ENCODE measurements at regions not wholly inside any gene's neighbourhood (a gene's known extent, or its start where the extent isn't known, plus 50 kb on each side); places are given as distances from the start of the nearest gene placed in this dataset.

DNA sequence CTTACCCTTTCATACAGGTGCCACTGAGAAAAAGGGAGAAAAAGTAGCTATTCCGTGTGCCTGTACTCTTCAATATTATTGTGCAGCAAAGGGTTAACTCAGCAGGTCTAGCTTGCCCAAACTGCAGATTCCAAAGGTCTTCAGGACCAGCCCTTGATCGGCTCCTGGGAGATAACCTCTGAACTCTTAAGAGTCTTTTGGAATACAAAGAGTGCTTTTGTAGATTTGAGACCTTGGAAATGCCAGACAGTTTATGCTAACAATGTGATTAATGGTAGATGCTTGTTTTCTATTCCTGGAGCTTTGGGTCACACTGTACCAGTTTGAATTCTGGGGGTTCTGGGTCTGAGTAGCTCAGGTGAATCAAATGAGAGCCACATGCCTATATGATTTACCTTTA lies 844.7 kb upstream of the MIR17HG start:
- TF ChIP-seq CTCF (conservative IDR thresholded peaks at IDR 0.05) (no peak), EZH2 (IDR thresholded peaks at IDR 0.05; ENCODE audit: low read depth) (no peak)
